ENCODE measurements at regions not wholly inside any gene's neighbourhood (a gene's known extent, or its start where the extent isn't known, plus 50 kb on each side); places are given as distances from the start of the nearest gene placed in this dataset.

DNA sequence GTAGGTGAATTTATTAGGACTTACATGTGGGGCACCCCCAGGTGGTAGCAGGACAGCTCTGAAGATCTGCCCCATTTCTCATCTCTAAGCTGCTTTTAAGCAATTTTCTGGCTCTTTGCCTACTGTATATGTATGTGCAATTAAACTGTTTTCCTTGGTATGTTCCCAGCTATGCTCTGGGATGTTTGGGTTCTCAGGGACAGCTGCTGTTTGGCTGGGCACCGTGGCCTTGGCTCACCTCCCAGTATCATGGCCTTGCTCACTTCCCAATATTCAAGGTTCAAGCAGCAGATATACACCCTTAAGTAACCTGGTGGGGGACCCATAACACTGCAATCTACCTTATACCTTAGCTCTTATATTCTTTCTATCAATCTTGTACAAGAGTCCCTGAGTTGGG is 53.7 kb upstream of the KITLG start:
- no peak for DNase-seq (ENCODE audit: low read depth)

DNA sequence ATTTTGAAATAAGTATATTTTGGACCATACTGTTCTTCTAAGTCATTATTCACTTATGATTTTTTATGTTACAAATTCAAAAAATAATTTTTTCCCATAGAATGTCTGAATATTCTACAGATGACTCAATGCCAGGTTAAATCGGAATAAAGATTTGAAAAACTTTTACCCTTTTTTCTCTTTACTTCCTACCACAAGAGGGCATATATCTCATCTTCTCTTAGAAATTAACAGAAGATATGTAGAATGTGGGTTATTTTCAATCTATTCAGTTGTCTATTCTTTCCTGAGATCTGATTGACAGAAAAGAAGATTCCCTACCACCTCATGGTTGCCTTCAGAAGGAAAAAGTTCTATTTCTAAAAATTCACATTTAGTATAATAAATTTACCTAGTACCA is 53.0 kb upstream of the KITLG start:
- no peak for DNase-seq (ENCODE audit: low read depth)

DNA sequence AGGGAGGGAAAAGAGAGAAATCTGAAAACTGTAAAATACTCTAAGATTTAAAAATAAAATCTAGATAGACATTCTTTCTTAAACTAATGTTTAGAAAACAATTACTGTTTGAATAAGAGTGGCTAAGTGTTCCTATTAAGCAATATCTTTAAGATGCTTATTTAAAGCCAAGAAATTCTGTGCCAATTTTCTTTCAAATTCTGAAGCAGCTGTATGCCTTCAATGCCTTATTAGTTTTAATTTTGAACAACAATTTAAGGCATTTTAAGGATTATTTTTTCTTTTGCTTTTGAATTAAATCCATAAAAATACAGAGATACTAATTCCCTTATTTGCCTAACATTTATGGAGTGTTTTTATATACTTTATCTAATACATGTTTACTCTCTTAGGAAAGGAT is 50.3 kb upstream of the KITLG start:
- DNase-seq (ENCODE audit: low read depth), result no peak

Data from stimulated activated CD8-positive, alpha-beta memory T cell treated with anti-CD3 and anti-CD28 coated beads, Interleukin-12 subunit alpha, Interleukin-12 subunit beta, amount 100 ng/mL, for 1 hour (primary cell).